ENCODE measurements at regions not wholly inside any gene's neighbourhood (a gene's known extent, or its start where the extent isn't known, plus 50 kb on each side); places are given as distances from the start of the nearest gene placed in this dataset.

DNA sequence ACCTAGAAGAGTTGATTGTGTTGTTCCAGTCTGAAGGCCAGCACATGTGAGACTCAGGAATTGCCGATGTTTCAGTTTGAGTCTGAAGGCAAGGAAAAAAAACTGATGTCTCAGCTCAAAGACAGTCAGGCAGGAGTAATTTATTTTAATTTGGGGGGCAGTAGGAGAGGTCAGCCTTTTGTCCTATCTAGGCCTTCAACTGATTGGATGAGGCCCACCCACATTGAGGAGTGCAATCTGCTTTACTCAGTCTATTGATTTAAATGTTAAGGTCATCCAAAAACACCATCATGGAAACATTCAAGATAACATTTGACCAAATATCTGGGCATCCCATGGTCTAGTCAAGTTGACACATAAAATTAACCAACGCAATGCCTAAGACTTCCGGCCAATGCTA, 288.9 kb downstream of the CDK5RAP2 start:
- no peak for DNase-seq

DNA sequence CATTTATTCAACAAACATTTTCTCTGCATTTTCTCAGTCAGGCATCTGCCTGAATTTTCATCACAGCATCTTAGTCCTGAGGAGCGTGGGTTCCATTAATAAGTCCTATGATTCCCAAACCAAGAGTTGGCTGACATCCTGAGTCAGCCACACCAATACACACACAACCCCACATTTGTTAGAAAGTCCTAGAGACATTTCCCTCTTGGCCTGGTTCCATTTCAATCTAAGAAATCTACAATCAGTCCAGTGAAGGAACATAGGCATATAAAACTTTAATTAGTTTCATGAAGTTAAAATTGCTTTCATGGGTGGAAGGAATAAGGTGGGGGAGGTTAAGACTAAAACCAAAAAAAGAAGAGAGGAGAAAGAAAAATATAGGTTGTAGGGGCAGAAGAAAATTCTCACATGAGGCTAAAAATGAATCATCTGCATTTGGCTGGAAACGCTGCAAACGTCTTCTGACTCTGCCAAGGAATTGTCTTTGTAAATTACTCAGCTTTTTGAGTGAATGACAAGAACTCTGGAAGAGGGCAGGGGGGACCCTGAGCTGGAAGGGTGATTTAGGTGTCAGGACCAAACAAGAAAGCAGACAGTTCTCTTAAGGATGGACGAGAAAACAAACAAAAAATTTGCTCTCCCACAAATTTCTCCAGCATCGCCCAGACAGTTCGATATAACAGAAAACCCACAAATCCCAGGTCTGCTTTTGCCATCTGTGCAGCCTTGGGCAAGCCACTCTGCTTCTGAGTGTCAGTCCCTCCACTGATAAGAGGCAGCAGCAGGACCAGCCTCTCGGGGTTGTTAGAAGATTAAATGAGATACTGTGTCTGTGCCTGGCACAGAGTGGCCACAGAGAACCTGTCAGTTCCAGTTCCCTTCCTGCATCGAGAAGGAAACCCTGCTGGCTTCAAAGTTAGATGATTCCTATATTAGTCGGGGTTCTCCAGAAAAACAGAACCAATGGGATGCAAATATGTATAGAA, 289.7 kb downstream of the CDK5RAP2 start:
- DNase-seq: no peak

DNA sequence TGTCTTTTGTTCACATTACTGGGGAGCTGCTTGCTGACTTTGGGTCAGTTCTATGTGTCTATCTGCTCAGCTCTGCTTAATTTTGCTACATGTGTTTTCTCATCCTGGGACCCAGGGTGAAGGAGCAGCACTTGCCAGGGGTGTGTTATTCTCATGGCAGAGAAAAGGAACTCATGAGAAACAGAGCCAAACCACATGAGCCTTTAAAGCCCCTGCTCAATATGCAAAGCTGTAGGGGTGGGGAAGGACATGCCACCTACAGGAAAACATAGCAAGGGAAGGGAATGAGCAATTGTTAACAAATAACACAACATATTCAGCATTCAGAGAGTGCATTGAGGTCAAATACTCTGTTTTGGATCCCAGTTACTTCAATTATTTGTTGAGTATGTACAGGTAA, 290.9 kb downstream of the CDK5RAP2 start:
- DNase-seq: no peak

DNA sequence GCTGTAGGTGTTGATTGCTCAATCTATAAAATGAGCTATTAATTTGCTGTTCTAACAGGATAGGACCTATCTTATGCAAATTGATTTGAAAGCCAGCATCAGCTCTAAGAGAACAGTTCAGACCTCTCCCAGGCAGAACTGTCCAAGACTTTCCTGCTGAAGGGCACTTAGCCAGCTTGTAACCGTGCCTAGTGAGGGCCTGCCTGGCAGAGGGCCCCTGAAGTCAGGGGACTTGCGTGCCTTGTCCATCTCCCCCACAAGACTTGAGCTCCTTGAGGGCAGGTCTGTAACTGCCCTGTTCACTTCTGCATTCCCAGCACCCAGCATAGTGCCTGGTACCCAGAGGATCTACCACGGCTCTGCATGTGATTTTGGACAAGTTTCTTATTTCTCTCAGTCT, 293.4 kb downstream of the CDK5RAP2 start:
- no peak for DNase-seq

DNA sequence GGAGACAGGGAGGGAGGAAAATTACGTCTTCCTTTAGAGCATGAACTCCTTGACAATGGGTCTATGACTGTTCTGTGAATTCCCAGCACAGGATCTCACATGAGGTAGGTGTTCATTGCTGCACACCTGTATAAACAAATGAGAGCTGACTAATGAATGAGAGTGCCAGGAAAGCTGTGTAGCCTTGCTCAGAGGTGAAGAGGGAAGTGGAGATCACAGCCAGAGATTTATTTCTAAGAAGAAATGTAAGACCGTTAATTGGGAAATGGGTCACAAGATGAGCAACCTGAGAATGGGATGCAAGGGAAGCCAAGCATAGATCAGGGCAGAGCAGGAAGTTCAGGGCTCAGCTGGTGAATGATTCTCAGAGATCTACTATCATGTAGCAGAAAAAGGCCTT, 295.1 kb downstream of the CDK5RAP2 start:
- no peak for DNase-seq

DNA sequence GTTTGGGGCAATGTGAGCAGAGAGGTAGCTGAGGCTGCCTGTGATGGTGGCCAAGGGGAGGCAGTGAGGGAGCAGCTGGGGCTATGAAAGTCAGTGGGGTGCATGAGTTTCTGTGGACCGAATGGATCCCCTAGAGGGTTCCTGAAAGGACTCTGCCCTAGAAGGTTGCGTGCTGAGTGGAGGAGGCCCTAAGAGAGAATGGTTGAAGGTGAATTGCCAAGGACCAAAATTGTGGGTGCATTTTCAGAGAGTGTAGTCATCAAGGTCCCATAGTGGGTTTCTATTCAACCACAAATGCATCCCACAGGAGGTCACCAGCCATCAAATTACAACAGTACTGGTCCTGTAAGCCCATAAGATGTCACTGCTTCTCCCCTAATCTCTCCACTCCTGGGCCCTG, 298.3 kb downstream of the CDK5RAP2 start:
- DNase-seq: no peak

DNA sequence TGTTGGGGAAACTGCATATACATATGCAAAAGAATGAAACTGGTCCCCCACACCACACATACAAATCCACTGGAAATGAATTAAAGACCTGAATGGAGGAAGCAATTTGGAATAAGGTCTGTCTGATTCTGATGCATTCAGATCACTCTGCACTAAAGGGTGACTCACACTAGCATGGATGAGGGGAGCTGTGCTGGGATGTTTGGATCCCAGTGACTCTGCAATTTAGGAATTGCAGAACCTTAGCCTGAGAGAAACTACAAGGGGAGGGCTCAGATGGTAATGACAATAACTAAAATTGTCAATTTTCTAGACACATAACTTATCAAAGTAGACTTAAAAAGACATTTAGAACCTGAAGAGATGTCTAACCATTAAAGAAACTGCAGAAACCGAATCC, 312.0 kb downstream of the CDK5RAP2 start:
- DNase-seq: no peak

DNA sequence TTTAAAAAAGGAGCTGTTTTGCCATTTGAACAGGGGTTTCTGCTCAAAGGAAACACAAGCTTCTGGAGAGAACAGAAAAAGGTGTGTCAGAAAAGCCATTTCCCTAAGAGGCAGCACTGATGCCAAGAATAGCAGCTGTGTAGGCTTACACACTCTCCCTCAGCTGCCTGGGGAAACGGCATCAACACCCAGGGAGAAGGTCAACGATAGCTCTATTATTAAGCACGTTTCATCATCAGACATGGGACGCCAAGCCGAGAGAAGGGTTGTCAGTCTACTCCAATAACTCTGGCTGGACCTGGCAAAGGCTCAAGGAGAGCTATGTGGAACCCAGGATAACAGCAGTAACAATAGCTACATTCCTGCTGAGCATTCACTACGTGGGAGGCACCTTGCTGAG, 314.2 kb downstream of the CDK5RAP2 start:
- no peak for DNase-seq

DNA sequence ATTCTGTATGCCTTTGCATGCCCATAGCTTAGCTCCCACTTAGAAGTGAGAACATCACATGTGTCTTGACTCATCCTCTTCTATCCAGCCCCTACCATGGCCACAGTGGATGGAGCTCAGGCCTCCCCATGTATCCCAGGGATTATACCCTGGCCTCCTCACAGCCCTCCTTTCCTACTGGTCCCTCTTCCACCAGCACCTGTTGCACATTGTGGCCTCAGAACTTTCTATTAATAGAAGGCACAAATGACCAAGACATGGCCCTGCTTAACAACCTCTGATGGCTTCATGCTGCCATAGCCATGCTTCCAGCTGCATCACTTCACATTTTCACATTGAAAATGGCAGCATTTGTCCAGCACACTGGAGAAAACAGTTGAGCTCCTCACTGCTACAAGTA, 315.4 kb downstream of the CDK5RAP2 start:
- no peak for DNase-seq

DNA sequence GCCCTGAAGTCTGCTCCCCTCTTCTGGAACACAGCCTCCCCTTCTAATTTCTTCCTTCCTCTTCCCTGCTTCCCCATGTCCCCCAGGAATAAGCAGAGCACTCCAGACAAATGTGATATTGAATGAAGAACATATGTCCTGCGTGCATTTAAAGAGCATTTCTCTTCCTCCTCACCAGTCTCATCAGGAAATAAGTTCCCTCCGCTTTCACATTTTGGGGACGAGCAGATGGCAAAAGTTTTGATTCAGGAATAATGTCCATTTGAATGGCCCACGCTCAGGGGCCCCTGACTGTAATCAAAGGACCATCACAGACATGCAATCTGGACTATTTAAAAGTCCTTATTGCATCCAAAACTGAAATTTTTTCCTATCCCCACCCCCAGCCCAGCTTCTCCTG, 316.1 kb downstream of the CDK5RAP2 start:
- DNase-seq: no peak

DNA sequence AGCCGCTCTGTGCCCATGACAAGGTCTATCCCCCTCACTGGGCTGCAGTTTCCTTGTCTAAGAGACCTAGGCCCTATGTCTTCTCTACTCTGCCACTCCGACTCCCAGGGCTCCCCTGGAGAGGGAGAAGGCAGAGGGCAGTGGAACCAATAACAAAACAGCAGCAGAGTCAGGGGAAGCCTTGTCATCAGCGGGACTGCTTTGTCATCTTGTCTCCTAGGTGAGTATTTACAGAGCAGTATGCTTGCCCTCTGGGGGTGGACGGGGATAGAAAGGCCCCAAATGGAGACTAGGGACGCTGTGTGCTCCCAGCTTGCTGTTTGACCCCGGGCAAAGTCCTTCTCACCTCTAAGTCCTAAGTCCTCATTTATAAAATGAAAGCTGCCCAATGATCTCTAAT, 318.5 kb downstream of the CDK5RAP2 start:
- DNase-seq: no peak

DNA sequence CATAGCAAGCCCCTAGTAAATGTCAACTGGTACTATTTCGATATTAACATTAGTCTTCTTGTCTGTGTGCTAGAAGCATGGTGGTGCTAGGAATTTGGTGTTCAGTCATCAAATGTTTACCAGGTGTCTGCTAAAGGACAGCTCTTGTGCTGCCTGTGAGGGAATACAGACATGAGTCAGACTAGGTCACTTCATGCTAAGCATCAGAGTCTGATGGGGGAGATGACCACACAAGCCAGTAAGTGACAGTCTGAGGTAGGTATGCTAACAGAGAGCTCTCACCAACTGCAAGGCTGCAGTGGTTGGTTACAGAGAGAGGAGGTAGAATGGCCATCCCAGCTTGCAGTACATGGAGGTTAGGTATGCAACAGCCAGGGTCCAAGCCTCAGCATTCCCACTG, 320.9 kb downstream of the CDK5RAP2 start:
- no peak for DNase-seq

DNA sequence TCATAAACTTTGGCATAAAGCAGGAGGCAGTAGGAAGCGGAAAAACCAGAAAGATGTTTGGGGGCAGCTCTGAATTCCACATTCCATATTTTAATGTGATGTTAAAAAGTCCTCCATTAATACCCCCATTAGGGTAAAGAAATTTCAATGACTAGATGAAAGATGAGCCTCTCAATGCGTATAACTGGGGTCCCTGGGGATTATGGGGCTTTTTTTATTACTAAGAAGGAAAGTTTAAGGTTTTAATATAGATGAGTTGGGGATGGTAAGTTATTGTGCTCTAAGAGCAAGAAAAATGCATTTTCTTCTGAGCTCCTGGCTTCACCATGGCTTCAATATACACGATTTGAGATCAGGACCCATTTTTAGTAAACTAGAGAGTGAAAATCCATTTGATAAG, 321.9 kb downstream of the CDK5RAP2 start:
- DNase-seq: no peak

DNA sequence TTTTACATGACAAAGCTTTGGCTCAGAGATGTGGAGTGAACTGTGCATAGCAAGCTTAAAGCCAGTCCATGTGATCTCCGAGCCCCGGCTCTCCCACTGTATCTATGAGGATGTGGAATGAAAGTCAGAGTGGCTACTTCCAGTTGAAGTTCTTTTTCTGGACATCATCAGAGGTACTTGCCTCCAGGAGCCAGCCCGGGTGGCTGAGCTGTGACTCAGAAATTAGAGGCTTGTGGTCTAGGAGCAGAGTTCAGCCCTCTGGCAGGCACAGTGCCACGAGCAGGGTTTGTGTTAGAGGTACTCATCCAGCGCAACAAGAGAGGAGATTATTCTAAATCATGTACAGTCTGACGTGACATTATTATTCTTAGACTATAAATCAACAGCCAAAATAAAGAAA, 322.5 kb downstream of the CDK5RAP2 start:
- no peak for DNase-seq

DNA sequence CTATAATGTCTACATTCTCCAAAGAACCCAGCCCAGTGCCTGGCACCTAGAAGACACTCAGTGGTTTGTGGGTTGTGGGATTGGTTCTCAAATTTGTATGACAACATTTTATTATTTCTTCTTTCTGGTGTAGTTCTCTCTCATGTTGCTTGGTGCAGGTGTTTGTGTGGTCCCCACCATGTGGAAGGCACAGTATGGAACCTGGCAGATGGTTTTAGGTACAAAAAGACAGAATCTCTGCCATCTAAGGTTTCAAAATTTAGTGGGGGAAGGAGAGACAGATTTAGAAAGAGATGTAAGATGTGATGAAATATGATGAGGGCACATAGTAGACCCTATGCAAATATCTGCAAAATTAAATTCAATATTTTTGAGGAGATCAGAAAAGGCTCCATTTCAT, 323.8 kb downstream of the CDK5RAP2 start:
- no peak for DNase-seq

DNA sequence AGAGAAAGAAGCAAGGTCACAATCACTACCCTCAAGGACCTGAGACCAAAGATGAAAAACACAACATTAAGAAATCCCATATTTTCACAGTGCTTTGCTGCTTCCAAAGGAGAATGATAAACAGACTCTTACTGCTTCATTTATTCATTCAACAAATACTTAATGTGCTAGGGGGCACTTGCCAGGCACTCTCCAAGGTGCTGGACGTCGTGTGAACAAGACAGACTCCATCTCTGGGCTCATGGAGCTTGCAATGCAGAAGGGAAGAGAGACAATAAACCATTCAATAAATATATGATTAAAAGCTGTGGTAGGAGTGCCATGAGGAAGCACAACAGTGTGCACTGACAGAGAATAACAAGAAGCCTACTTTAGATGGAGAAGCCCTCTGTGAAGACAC, 327.7 kb downstream of the CDK5RAP2 start:
- no peak for DNase-seq

DNA sequence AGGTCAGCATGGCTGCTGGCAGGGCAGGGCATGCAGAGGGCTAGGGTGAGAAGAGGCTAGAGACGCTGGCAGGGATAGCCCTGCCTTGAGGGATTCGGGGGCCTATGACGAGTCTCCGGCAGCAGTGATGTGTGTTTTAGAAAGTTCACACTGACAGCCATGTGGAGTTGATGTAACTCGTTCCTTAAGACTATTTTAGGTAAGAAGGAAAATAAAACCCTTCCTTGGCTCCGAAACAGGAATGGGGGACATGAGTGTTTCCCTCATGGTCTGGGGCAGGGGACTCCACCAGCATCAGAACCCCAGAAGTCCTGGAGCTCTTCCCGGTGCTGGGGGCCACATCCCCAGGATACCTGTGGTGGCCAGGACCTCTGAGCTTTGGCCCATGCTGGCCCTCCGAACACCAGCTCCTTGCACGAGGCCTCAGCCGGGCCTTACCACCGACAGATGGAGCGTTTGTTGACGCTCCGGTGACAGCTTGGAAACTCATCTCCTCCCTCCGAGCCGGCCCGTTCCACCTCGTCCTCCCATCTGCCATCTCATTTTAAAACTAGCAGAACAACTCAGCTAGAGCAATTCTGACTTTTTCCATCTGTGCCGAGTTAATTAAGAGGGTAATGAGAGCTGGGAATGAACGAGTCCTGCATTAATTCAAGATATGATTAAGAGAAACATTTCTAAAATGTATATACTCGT, 337.7 kb downstream of the CDK5RAP2 start:
- no peak for DNase-seq

DNA sequence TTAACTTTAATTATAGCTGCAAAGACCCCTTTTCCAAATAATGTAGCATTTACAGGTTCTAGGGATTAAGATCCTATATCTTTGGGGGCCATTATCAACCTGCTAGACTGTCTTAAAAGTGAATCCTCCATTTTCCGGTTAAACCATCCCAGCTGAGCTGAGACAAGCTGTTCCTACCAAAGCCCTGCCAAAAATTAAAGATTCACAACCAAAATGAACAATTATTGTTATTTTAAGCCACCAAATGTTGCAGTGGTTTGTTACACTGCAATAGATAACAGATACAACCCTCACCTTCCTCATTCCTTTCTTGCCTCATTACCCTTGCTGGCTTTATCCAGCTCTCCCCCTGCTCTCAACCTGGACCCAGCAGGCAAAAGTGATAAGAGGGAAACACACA, 343.4 kb downstream of the CDK5RAP2 start:
- no peak for DNase-seq

DNA sequence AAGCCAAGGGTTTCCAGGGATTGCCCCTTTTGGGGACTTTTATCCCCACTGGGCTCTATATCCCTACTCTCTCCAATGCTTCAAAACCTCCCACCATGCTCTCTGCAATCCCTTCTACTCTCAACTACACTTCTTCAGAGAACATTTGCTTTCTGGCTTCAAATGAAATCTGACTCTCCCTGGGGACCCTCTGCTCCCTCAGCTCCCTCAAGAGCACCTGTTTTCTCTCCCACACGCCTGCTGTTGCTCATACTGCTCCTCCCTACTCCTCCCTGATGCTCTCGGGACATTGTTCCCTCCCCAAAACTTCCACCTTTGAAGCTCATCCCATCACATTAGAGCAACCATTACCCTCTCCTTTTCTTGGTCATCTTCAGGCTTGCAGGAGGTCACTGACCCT, 344.9 kb downstream of the CDK5RAP2 start:
- no peak for DNase-seq

DNA sequence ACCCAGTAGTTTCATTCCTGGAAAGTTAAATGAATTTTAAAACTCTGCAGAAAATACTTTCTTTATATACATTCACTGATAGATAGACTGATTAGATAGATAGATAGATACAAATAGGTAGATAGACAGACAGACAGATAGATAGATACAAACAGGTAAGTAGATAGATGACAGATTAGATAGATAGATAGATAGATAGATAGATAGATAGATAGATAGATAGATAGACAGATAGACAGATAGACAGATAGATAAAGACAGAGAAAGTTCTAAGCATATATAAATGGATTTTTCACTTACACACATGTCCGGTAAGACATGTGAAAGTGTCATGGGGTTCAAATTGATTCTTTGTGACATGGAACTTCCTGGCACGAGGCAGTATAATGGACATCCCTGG, 349.7 kb downstream of the CDK5RAP2 start:
- DNase-seq: no peak

DNA sequence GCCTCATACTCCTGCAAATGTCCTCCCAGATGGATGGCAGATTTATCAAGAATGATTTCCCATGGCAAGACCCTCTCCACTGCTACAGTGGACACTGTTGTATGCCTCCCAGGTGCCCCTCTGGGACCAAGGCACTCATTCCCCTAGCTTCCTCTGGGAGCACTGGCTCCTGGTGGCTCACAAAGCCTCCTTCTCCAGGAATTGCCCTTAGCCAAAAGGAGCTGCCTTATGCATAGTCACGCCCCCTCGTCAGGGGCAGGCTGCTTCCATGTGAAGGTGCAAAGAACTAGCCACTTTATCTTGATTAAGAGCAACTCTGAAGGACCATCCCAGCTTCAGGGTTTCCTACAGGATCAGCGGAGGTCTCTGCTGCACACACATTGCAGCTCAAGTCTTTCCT, 358.1 kb downstream of the CDK5RAP2 start:
- no peak for DNase-seq

DNA sequence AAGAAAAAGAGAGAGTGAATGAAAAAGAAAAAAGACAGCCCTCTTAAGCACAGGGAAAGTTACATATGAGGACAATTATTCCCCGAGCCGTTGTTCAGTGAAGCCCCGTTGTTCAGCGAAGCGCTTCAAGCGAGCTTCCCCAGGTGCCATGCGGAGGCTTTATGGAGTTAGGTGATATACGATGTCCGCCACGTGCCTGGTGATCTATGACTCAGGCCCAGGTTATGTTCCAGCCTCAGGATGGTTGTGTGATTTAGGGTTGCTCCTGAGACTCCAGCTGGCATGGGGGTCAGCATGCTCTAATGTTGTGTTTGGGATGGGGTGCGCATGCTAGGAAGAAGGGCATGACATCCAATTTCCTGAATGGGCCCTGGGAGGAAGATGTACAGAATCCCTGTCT, 365.6 kb downstream of the CDK5RAP2 start:
- DNase-seq: no peak

DNA sequence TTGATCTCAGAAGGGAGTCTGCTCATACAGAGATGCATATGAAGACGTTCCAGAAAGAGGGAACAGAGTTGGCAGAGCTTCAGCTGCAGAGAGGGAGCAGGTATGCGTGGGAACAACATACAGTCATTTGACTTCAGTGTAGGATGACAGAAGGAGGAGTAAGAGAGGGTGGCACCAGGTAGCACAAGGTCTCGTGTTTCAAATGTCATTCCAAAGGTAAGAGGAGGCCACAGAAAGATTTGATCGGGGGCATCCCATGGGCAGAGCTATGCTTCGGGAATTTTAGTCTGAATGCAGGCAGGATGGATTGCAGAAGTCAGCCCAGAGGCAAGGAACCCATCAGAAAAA, 367.1 kb downstream of the CDK5RAP2 start:
- DNase-seq: no peak

DNA sequence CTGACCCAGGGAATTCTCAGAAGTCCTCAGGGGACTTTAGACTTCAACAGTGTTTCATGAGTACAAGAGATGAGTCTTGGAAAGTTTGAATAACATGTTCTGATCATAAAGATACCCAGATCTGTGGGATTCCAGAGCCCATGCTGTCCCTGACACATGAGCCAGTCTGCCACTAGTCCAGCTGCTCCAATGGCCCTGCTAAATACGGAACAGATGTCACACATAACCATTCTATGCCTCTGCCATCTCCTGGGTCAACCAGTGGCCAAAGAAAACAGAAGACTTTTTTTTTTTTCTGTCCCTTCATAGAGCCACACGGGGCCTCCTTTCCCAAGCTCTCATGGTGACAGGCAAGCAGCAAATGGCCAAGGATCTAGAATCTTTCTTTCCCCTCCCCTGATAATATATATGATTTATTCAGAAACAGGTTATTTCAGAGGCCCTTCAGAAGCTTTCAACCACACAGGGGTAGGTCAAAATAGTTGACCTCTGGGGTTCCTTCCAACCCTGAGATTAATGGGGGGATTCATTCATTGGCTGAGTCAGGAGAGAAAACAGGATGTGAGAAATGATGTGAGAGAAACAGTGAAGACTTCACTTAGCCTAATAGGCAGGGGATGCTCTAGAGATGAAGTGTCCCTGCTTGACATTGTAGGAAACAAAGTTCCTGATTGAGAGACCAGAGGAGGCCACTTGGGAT, 367.7 kb downstream of the CDK5RAP2 start:
- no peak for DNase-seq
